ENCODE measurements at regions not wholly inside any gene's neighbourhood (a gene's known extent, or its start where the extent isn't known, plus 50 kb on each side); places are given as distances from the start of the nearest gene placed in this dataset.

- no peak for DNase-seq (ENCODE audit: low read depth)
These were observed 54.5 kb upstream of the ARL14 start for GRCh38 chr3:160622263-160623045.

GRCh38 chr3:160618878-160619277 is 53.5 kb upstream of the KPNA4 start:
- DNase-seq (ENCODE audit: low read depth): peak; percentile 25

- DNase-seq (ENCODE audit: low read depth): no peak
These were observed 53.0 kb upstream of the KPNA4 start for GRCh38 chr3:160618363-160618762.

GRCh38 chr3:160617636-160618035 is 52.3 kb upstream of the KPNA4 start:
- DNase-seq (ENCODE audit: low read depth): no peak

- peak; percentile 46 for DNase-seq (ENCODE audit: low read depth)
These were observed 51.3 kb upstream of the KPNA4 start for GRCh38 chr3:160616716-160617115.

GRCh38 chr3:160616311-160616710 is 50.9 kb upstream of the KPNA4 start:
- no peak for DNase-seq (ENCODE audit: low read depth)
